K562 (cell line): ENCODE measurements at regions not wholly inside any gene's neighbourhood (a gene's known extent, or its start where the extent isn't known, plus 50 kb on each side); places are given as distances from the start of the nearest gene placed in this dataset.

ENCODE experiments used
- ATAC-seq: fragments of 200-7000 bp; cut with Tn5 transposase; 3 replicates; pipeline ENCODE4 v1.9.1; 2020; ENCODE audit warnings: moderate library complexity
- BruUV-seq: library from RNA; stranded (reverse); fragments of 400-500 nt; replicated peaks from 2 replicates; lab custom pipeline; 2021; lab: Mats Ljungman, UMichigan
- CTCF ChIA-PET: fragments of 300-600 bp; formaldehyde crosslinking; extraction: SDS; loops from one replicate; lab custom pipeline; 2021; ENCODE audit warnings: low intra/inter-chr PET ratio; lab: Yijun Ruan, JAX
- POLR2A ChIA-PET: fragments of 300-600, 350-650 bp; sonication (Branson Sonifier 250); formaldehyde crosslinking; extraction: SDS; loops from one replicate; lab custom pipeline; 2021; ENCODE audit warnings: antibody characterized with exemption, inconsistent platforms; lab: Yijun Ruan, JAX
- DNase-seq, 4 experiments: peaks; one replicate each; pipeline versions ENCODE4 v3.0.0 to v3.0.0-alpha.2; 2011 to 2018; ENCODE audit warnings: low spot score in 3 of 4, mixed read lengths in 3 of 4; ENCODE audit errors: extremely low read depth in 1 of 4
- FAIRE-seq: peaks from 2 replicates; lab custom pipeline; 2011; peaks lifted over from hg19 to GRCh38; lab: Jason Lieb, UNC
- H2AFZ ChIP-seq: 2 replicates; pipeline ENCODE4 v1.6.0; 2011; ENCODE audit warnings: low read depth, low read length, control low read depth, inconsistent platforms
- H3K27ac ChIP-seq: fragments of 200-600 bp; 3 replicates; pipeline ENCODE4 v1.8.0; 2011; ENCODE audit warnings: low read depth, mild to moderate bottlenecking, control low read depth, inconsistent platforms, low read length, moderate library complexity, mixed read lengths; ENCODE audit errors: extremely low read depth
- H3K27me3 ChIP-seq, 2 experiments: fragments of 300-600 bp in 1 of 2; 2 replicates in 1 of 2; 3 replicates in 1 of 2; pipeline versions ENCODE4 v1.6.0 to v1.8.0; 2011; ENCODE audit warnings: inconsistent platforms in 2 of 2, low read length in 2 of 2, mild to moderate bottlenecking in 1 of 2, mixed read lengths in 1 of 2, moderate library complexity in 1 of 2; ENCODE audit not compliant: control insufficient read depth in 2 of 2, insufficient read depth in 2 of 2
- H3K36me3 ChIP-seq: fragments of 300-600 bp; 3 replicates; pipeline ENCODE4 v1.8.0; 2011; ENCODE audit warnings: mild to moderate bottlenecking, low read length, inconsistent platforms; ENCODE audit not compliant: control insufficient read depth, insufficient read depth
- H3K4me1 ChIP-seq, 2 experiments: fragments of 200-600 bp in 1 of 2; replicated peaks in 1 of 2; 2 replicates in 1 of 2; 3 replicates in 1 of 2; pipeline versions ENCODE4 v1.5.1 to v1.8.0; 2011; ENCODE audit warnings: inconsistent platforms in 2 of 2, low read length in 2 of 2, mild to moderate bottlenecking in 1 of 2, mixed read lengths in 1 of 2, moderate library complexity in 1 of 2; ENCODE audit not compliant: control insufficient read depth in 2 of 2, insufficient read depth in 2 of 2
- H3K4me2 ChIP-seq: 2 replicates; pipeline ENCODE4 v1.6.1; 2011; ENCODE audit warnings: low read length, control low read depth, inconsistent platforms, mixed read lengths; ENCODE audit not compliant: insufficient read depth
- H3K4me3 ChIP-seq: fragments of 200-600 bp; sonication (generic), shearing (Covaris generic); 2 replicates; pipeline ENCODE4 v1.5.1; 2016; ENCODE audit warnings: control low read depth, inconsistent platforms
- H3K79me2 ChIP-seq: fragments of 200-600 bp; 3 replicates; pipeline ENCODE4 v1.8.0; 2011; ENCODE audit warnings: low read length, inconsistent platforms; ENCODE audit not compliant: control insufficient read depth, insufficient read depth
- H3K9ac ChIP-seq, 2 experiments: 2 replicates each; pipeline versions ENCODE4 v1.6.0 to v1.6.1; 2011; ENCODE audit warnings: low read depth in 2 of 2, low read length in 2 of 2, control low read depth in 1 of 2, inconsistent platforms in 1 of 2, mild to moderate bottlenecking in 1 of 2, mixed read lengths in 1 of 2; ENCODE audit not compliant: insufficient read depth in 1 of 2
- H3K9me1 ChIP-seq: one replicate; pipeline ENCODE4 v1.6.0; 2011; ENCODE audit warnings: inconsistent platforms, mild to moderate bottlenecking, low read length, moderate library complexity; ENCODE audit not compliant: control insufficient read depth, insufficient read depth
- H3K9me3 ChIP-seq: replicated peaks from 2 replicates; pipeline ENCODE4 v1.5.1; 2011; ENCODE audit warnings: low read depth, low read length, inconsistent platforms; ENCODE audit not compliant: control insufficient read depth, insufficient read depth
- H4K20me1 ChIP-seq: replicated peaks from 2 replicates; pipeline ENCODE4 v1.6.1; 2011; ENCODE audit warnings: low read length, inconsistent platforms, mixed read lengths; ENCODE audit not compliant: control insufficient read depth, insufficient read depth
- BRD9 ChIP-seq: fragments of 450-650 bp; IDR thresholded peaks from 2 replicates; pipeline ENCODE4 v1.6.1; 2018; ENCODE audit warnings: low read depth; ENCODE audit not compliant: partially characterized antibody
- CHD4 ChIP-seq: fragments of 200-600 bp; sonication (generic); IDR thresholded peaks from 3 replicates; pipeline ENCODE4 v1.6.1; 2012; ENCODE audit warnings: low read depth, mild to moderate bottlenecking, mixed read lengths, low read length, inconsistent platforms; ENCODE audit not compliant: insufficient read depth, insufficient replicate concordance, poor library complexity, severe bottlenecking
- GATAD2A ChIP-seq: fragments of 450-650 bp; IDR thresholded peaks from 2 replicates; pipeline ENCODE4 v1.6.1; 2017
- NUFIP1 ChIP-seq: fragments of 450-650 bp; IDR thresholded peaks from 2 replicates; pipeline ENCODE4 v1.6.1; 2018; ENCODE audit not compliant: partially characterized antibody
- PHTF2 ChIP-seq: fragments of 250-450 bp; sonication (Bioruptor Pico); IDR thresholded peaks from 2 replicates; pipeline ENCODE4 v1.5.0; 2021; ENCODE audit warnings: mild to moderate bottlenecking
- WGBS: fragments of 100-300 bp; shearing (Covaris generic); methylation state at CpG from one replicate; pipeline ENCODE4 v1.1.6; 2016; ENCODE audit warnings: low coverage, mixed read lengths; ENCODE audit not compliant: insufficient coverage; ENCODE audit errors: missing lambda C conversion rate; 5-methylcytosine and 5-hydroxymethylcytosine counted together
- in situ Hi-C: fragments of 300-500 bp; cut with MboI; formaldehyde crosslinking; loops from 4 replicates; pipeline ENCODE4 v1.15.0; 2018; ENCODE audit warnings: inconsistent platforms, mixed read lengths
- intact Hi-C: fragments of 100-400 bp; cut with micrococcal nuclease; formaldehyde crosslinking; loops from 2 replicates; pipeline ENCODE4 v1.14.2; 2022
- TF ChIP-seq, protein P1 (sequence below): fragments of 200-400 bp; formaldehyde crosslinking; IDR thresholded peaks from 2 replicates; pipeline ENCODE4 v1.6.1; 2017; ENCODE audit warnings: mild to moderate bottlenecking, low read depth, low read length, moderate library complexity

DNA sequence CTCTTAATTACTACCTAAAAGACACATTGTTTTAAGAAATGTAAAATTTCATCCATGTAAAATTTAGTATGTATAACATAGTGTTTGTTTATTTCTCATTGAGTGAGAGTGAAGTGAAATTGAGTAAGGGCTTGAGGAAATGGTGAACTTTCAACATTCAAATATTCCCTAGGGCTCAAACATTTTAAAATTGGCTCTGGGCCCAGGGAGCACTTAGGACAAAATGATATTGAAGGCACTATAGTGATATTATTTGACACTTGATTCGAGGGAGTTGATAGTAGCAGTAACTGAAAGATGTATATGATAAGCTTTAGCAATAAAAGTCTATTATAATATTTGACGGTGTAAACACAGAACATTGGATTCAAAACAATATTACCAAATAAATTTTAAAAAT is 1244.0 kb upstream of the TENM3 start:
- intact Hi-C loops (no loop called here), in situ Hi-C loops (no loop called here)
- Histone ChIP-seq H3K4me1 (no peaks in the 10 kb centered on the region), H4K20me1 (no peaks in the 10 kb centered on the region), H3K79me2 (no peaks in the 10 kb centered on the region), H3K4me2 (no peak overlapping the region), H3K27ac (no peak overlapping the region), H3K9me3 (no peaks in the 10 kb centered on the region), H3K4me3 (no peak overlapping the region)
- CTCF ChIA-PET = no interaction called here
- no peak for ATAC-seq
- DNase-seq = no peak
- no peak for FAIRE-seq
- TF ChIP-seq NUFIP1 (no peak), BRD9 (no peak)
- TF ChIP-seq, all 486 proteins: peak for 0
- Histone ChIP-seq H3K9ac (no peak overlapping the region), H3K27me3 (no peaks in the 10 kb centered on the region), H3K36me3 (no peaks in the 10 kb centered on the region), H3K9me1 (no peaks in the 10 kb centered on the region), H2AFZ (no peak overlapping the region)
- POLR2A ChIA-PET = no interaction called here
- BruUV-seq = no TSS peak
- 0% methylated on average over 2 of the region's 2 CpGs for WGBS

DNA sequence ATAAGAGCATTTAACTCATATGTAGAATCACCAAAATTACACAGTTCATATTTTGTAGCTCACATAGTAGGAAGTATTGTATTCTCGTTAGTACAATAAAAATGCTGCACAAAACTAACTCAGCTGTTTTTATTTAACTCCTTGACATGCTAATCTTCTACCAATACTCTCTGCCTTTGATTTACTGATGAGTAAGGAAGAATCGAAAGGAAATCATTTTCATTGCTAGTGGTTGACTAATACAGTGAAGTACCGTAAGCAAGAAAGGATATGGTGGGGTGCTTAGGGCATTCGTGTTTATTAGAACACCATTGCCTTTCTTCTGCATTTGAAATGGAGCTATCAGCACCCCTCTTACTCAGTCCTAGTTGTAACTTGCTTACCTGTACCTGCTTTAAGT is 1239.1 kb upstream of the TENM3 start:
- Histone ChIP-seq H3K9me1 (no peaks in the 10 kb centered on the region), H2AFZ (no peak overlapping the region), H3K4me3 (no peak overlapping the region), H3K36me3 (no peaks in the 10 kb centered on the region), H3K9ac (no peak overlapping the region), H3K4me2 (no peak overlapping the region), H3K27ac (no peak overlapping the region), H3K79me2 (no peaks in the 10 kb centered on the region), H3K9me3 (no peaks in the 10 kb centered on the region), H4K20me1 (no peaks in the 10 kb centered on the region), H3K27me3 (no peaks in the 10 kb centered on the region), H3K4me1 (no peaks in the 10 kb centered on the region)
- intact Hi-C loops (no loop called here), in situ Hi-C loops (no loop called here)
- BruUV-seq = no TSS peak
- ChIA-PET POLR2A (no interaction called here), CTCF (no interaction called here)
- FAIRE-seq = no peak
- TF ChIP-seq GATAD2A = no peak
- TF ChIP-seq PHTF2 (CRISPR knock-in tag) = no peak
- TF ChIP-seq, protein P1, sequence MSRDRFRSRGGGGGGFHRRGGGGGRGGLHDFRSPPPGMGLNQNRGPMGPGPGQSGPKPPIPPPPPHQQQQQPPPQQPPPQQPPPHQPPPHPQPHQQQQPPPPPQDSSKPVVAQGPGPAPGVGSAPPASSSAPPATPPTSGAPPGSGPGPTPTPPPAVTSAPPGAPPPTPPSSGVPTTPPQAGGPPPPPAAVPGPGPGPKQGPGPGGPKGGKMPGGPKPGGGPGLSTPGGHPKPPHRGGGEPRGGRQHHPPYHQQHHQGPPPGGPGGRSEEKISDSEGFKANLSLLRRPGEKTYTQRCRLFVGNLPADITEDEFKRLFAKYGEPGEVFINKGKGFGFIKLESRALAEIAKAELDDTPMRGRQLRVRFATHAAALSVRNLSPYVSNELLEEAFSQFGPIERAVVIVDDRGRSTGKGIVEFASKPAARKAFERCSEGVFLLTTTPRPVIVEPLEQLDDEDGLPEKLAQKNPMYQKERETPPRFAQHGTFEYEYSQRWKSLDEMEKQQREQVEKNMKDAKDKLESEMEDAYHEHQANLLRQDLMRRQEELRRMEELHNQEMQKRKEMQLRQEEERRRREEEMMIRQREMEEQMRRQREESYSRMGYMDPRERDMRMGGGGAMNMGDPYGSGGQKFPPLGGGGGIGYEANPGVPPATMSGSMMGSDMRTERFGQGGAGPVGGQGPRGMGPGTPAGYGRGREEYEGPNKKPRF = no peak
- TF ChIP-seq CHD4 = no peak
- no peak for DNase-seq
- ATAC-seq = no peak
- WGBS = 4% methylated on average over 4 of the region's 4 CpGs
